ENCODE measurements at regions not wholly inside any gene's neighbourhood (a gene's known extent, or its start where the extent isn't known, plus 50 kb on each side); places are given as distances from the start of the nearest gene placed in this dataset.
"Not testable (repeated sequence)": the region's sequence is repeated elsewhere in the genome, so short reads cannot be mapped to it uniquely, and the experiment has no call there.

- DNase-seq (ENCODE audit: low spot score) = no peak
Observed at GRCh38 chr2:35174845-35175244, 1180.7 kb upstream of the CRIM1 start.

- no peak for DNase-seq (ENCODE audit: low spot score)
Observed at GRCh38 chr2:35172687-35173086, 1182.9 kb upstream of the CRIM1 start.

GRCh38 chr2:35168351-35168750 is 1187.2 kb upstream of the CRIM1 start:
- no peak for DNase-seq (ENCODE audit: low spot score)

- no peak for DNase-seq (ENCODE audit: low spot score)
Observed at GRCh38 chr2:35163948-35164347, 1191.6 kb upstream of the CRIM1 start.

- DNase-seq (ENCODE audit: low spot score) = no peak
Observed at GRCh38 chr2:35160871-35161270, 1194.7 kb upstream of the CRIM1 start.

- DNase-seq (ENCODE audit: low spot score) = no peak
Observed at GRCh38 chr2:35125871-35126270, 1229.7 kb upstream of the CRIM1 start.

- DNase-seq (ENCODE audit: low spot score) = no peak
Observed at GRCh38 chr2:35125278-35125677, 1230.3 kb upstream of the CRIM1 start.

GRCh38 chr2:35116151-35116550 is 1239.4 kb upstream of the CRIM1 start:
- no peak for DNase-seq (ENCODE audit: low spot score)

- DNase-seq (ENCODE audit: low spot score) = no peak
Observed at GRCh38 chr2:35114765-35115164, 1240.8 kb upstream of the CRIM1 start.

GRCh38 chr2:35112367-35112766 is 1243.2 kb upstream of the CRIM1 start:
- not testable (repeated sequence) for DNase-seq (ENCODE audit: low spot score)

GRCh38 chr2:35104309-35104708 is 1251.3 kb upstream of the CRIM1 start:
- DNase-seq (ENCODE audit: low spot score) = no peak

- DNase-seq (ENCODE audit: low spot score) = no peak
Observed at GRCh38 chr2:35099342-35099741, 1256.2 kb upstream of the CRIM1 start.

GRCh38 chr2:35082072-35082471 is 1273.5 kb upstream of the CRIM1 start:
- peak; percentile 24 for DNase-seq (ENCODE audit: low spot score)

- no peak for DNase-seq (ENCODE audit: low spot score)
Observed at GRCh38 chr2:35081622-35082015, 1274.0 kb upstream of the CRIM1 start.

GRCh38 chr2:35081001-35081621 is 1274.5 kb upstream of the CRIM1 start:
- no peak for DNase-seq (ENCODE audit: low spot score)

- no peak for DNase-seq (ENCODE audit: low spot score)
Observed at GRCh38 chr2:35080231-35080910, 1275.2 kb upstream of the CRIM1 start.

- DNase-seq (ENCODE audit: low spot score) = no peak
Observed at GRCh38 chr2:35067420-35067819, 1288.2 kb upstream of the CRIM1 start.

GRCh38 chr2:35063836-35064235 is 1291.7 kb upstream of the CRIM1 start:
- no peak for DNase-seq (ENCODE audit: low spot score)

GRCh38 chr2:35035883-35036282 is 1319.7 kb upstream of the CRIM1 start:
- no peak for DNase-seq (ENCODE audit: low spot score)

- no peak for DNase-seq (ENCODE audit: low spot score)
Observed at GRCh38 chr2:35033748-35034147, 1321.8 kb upstream of the CRIM1 start.

GRCh38 chr2:35023545-35023944 is 1332.0 kb upstream of the CRIM1 start:
- no peak for DNase-seq (ENCODE audit: low spot score)

- no peak for DNase-seq (ENCODE audit: low spot score)
Observed at GRCh38 chr2:35000453-35000852, 1355.1 kb upstream of the CRIM1 start.

- DNase-seq (ENCODE audit: low spot score) = no peak
Observed at GRCh38 chr2:34998741-34999140, 1356.8 kb upstream of the CRIM1 start.

All from mesenteric fat pad (tissue), 1 donor.